ENCODE measurements at regions not wholly inside any gene's neighbourhood (a gene's known extent, or its start where the extent isn't known, plus 50 kb on each side); places are given as distances from the start of the nearest gene placed in this dataset.

DNA sequence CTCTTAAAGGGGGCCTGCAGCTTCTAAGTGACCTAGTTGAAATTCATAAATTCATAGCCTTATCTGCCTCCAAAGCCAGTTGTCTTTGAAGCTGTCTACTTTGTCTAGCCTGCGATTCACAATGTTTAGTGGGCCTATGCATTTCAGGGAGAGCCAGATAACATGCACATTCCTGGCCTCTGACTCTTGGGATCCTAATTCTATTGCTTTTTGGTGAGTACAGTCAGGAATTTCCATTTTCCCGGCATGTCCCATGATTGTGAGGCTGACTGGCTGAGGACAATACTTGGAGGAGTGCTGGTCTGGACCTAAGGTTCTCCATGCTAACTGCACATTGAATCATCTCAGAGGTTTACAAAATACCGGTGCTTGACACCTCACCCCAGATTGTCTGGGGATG is 155.0 kb downstream of the MSL3 start:
- DNase-seq, result no peak
- Histone ChIP-seq H3K27ac (no peak overlapping the region), H3K27me3 (no peaks in the 10 kb centered on the region), H3K9me3 (replicated peaks) (no peaks in the 10 kb centered on the region), H3K36me3 (no peaks in the 10 kb centered on the region), H3K4me1 (no peaks in the 10 kb centered on the region), H3K4me3 (no peak overlapping the region)

- no peaks in the 10 kb centered on the region for H3K9me3 ChIP-seq (replicated peaks)
- no peak overlapping the region for H3K27ac ChIP-seq
- no peaks in the 10 kb centered on the region for H3K36me3 ChIP-seq
- 0 out of 2 replicates have a peak, but pooled peaks cover 4% of the 10 kb centered on the region for H3K27me3 ChIP-seq
- no peak overlapping the region for H3K4me3 ChIP-seq
- no peaks in the 10 kb centered on the region for H3K4me1 ChIP-seq
- no peak for DNase-seq
Measured at GRCh38 chrX:11929476-11929875, 171.4 kb downstream of the MSL3 start.

DNA sequence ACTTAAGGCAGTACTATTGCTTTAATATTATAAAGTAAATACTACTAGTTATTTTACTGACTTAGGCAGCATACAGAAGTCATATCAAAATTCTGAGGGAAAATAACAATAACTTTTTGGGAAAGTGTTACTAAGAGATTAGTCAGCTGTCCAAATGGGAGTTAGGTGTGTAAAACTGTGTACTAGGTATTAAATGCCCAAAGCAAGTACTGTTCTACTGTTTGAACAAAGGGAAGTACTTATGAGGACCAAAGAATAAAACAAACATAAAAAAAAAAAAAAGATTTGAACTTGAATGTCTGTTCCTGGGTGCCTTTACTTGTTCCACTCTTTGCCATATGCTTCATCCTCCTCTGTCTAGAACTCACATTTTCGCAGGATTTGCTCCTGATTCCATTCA is 174.4 kb downstream of the MSL3 start:
- H3K4me3 ChIP-seq, result no peak overlapping the region
- no peak overlapping the region for H3K27ac ChIP-seq
- H3K36me3 ChIP-seq, result no peaks in the 10 kb centered on the region
- no peak for DNase-seq
- H3K27me3 ChIP-seq, result 0 out of 2 replicates have a peak, but pooled peaks cover 4% of the 10 kb centered on the region
- no peaks in the 10 kb centered on the region for H3K4me1 ChIP-seq
- H3K9me3 ChIP-seq (replicated peaks), result no peaks in the 10 kb centered on the region

GRCh38 chrX:11934089-11934488 is 176.1 kb downstream of the MSL3 start:
- H3K9me3 ChIP-seq (replicated peaks), result no peaks in the 10 kb centered on the region
- no peak overlapping the region for H3K27ac ChIP-seq
- H3K36me3 ChIP-seq, result no peaks in the 10 kb centered on the region
- H3K4me1 ChIP-seq, result no peaks in the 10 kb centered on the region
- no peak for DNase-seq
- H3K4me3 ChIP-seq, result no peak overlapping the region
- 0 out of 2 replicates have a peak, but pooled peaks cover 4% of the 10 kb centered on the region for H3K27me3 ChIP-seq

GRCh38 chrX:11941571-11941970 is 183.5 kb downstream of the MSL3 start:
- no peak for DNase-seq

DNA sequence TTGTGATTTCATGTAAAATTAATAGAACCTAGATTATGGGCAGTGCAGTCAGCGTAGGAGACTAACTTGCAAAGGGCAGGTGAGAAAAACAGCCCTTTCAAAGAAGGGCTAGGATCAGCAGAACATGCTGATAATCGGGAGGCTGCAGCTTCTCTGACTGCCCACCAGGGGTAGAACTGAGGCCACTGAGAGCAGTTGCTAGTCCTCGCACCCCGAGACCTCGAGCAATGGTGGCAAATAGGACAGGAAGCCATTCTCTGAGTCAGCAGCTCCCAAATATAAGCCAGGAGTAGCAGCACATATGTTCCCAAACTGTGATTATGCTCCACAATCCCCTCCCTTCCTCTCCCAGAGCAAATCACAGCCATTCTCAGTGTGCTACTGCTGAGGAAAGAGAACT is 186.5 kb downstream of the MSL3 start:
- Histone ChIP-seq H3K36me3 (no peaks in the 10 kb centered on the region), H3K4me3 (no peak overlapping the region), H3K4me1 (no peaks in the 10 kb centered on the region), H3K9me3 (replicated peaks) (no peaks in the 10 kb centered on the region), H3K27ac (no peak overlapping the region), H3K27me3 (no peaks in the 10 kb centered on the region)
- DNase-seq, result peak; percentile 30 to 53

More at GRCh38 chrX:11941571-11941970, 183.5 kb downstream of the MSL3 start:
- Histone ChIP-seq H3K9me3 (replicated peaks) (no peaks in the 10 kb centered on the region), H3K27ac (no peak overlapping the region), H3K36me3 (no peaks in the 10 kb centered on the region), H3K4me1 (no peaks in the 10 kb centered on the region), H3K4me3 (no peak overlapping the region), H3K27me3 (no peaks in the 10 kb centered on the region)

DNA sequence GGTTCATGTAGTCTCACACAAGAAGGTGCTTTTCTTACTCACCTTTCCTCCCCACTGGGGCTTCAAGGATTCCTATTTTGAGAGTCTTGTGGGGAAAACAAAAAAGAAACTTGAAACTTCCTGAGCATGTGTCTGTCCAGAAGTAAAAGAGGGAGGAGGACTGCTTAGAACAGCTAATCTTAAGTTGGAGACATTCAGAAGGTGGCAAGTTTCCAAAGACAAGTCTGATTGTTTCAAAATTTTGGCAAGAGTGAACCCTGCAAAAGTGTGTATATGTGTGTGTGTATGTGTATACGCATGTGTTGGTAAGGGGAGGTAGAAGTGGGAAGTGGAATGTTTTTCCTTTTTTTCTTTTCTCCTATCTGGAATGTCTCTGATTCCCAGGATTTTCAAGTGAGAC is 189.0 kb upstream of the FRMPD4 start:
- no peaks in the 10 kb centered on the region for H3K36me3 ChIP-seq
- H3K27ac ChIP-seq, result no peak overlapping the region
- no peaks in the 10 kb centered on the region for H3K27me3 ChIP-seq
- no peaks in the 10 kb centered on the region for H3K9me3 ChIP-seq (replicated peaks)
- no peaks in the 10 kb centered on the region for H3K4me1 ChIP-seq
- no peak overlapping the region for H3K4me3 ChIP-seq
- DNase-seq, result no peak

GRCh38 chrX:11952176-11952720 is 186.0 kb upstream of the FRMPD4 start:
- H3K4me1 ChIP-seq, result no peaks in the 10 kb centered on the region
- H3K9me3 ChIP-seq (replicated peaks), result no peaks in the 10 kb centered on the region
- H3K27ac ChIP-seq, result no peak overlapping the region
- H3K27me3 ChIP-seq, result no peaks in the 10 kb centered on the region
- no peaks in the 10 kb centered on the region for H3K36me3 ChIP-seq
- no peak for DNase-seq
- H3K4me3 ChIP-seq, result no peak overlapping the region

GRCh38 chrX:11953615-11954014 is 184.7 kb upstream of the FRMPD4 start:
- DNase-seq, result no peak
- no peaks in the 10 kb centered on the region for H3K27me3 ChIP-seq
- no peaks in the 10 kb centered on the region for H3K4me1 ChIP-seq
- H3K9me3 ChIP-seq (replicated peaks), result no peaks in the 10 kb centered on the region
- no peak overlapping the region for H3K4me3 ChIP-seq
- H3K36me3 ChIP-seq, result no peaks in the 10 kb centered on the region
- H3K27ac ChIP-seq, result no peak overlapping the region

- H3K4me1 ChIP-seq, result no peaks in the 10 kb centered on the region
- no peak overlapping the region for H3K27ac ChIP-seq
- DNase-seq, result no peak
- no peaks in the 10 kb centered on the region for H3K27me3 ChIP-seq
- no peaks in the 10 kb centered on the region for H3K36me3 ChIP-seq
- H3K9me3 ChIP-seq (replicated peaks), result no peaks in the 10 kb centered on the region
- H3K4me3 ChIP-seq, result no peak overlapping the region
Measured at GRCh38 chrX:11954176-11954575, 184.1 kb upstream of the FRMPD4 start.

GRCh38 chrX:11960031-11960430 is 178.2 kb upstream of the FRMPD4 start:
- no peak overlapping the region for H3K27ac ChIP-seq
- H3K27me3 ChIP-seq, result no peaks in the 10 kb centered on the region
- no peak overlapping the region for H3K4me3 ChIP-seq
- H3K36me3 ChIP-seq, result no peaks in the 10 kb centered on the region
- no peaks in the 10 kb centered on the region for H3K9me3 ChIP-seq (replicated peaks)
- DNase-seq, result no peak
- no peaks in the 10 kb centered on the region for H3K4me1 ChIP-seq

GRCh38 chrX:11965436-11965835 is 172.8 kb upstream of the FRMPD4 start:
- H3K4me3 ChIP-seq, result no peak overlapping the region
- H3K36me3 ChIP-seq, result no peaks in the 10 kb centered on the region
- H3K4me1 ChIP-seq, result no peaks in the 10 kb centered on the region
- DNase-seq, result no peak
- H3K9me3 ChIP-seq (replicated peaks), result no peaks in the 10 kb centered on the region
- no peaks in the 10 kb centered on the region for H3K27me3 ChIP-seq
- H3K27ac ChIP-seq, result no peak overlapping the region

DNA sequence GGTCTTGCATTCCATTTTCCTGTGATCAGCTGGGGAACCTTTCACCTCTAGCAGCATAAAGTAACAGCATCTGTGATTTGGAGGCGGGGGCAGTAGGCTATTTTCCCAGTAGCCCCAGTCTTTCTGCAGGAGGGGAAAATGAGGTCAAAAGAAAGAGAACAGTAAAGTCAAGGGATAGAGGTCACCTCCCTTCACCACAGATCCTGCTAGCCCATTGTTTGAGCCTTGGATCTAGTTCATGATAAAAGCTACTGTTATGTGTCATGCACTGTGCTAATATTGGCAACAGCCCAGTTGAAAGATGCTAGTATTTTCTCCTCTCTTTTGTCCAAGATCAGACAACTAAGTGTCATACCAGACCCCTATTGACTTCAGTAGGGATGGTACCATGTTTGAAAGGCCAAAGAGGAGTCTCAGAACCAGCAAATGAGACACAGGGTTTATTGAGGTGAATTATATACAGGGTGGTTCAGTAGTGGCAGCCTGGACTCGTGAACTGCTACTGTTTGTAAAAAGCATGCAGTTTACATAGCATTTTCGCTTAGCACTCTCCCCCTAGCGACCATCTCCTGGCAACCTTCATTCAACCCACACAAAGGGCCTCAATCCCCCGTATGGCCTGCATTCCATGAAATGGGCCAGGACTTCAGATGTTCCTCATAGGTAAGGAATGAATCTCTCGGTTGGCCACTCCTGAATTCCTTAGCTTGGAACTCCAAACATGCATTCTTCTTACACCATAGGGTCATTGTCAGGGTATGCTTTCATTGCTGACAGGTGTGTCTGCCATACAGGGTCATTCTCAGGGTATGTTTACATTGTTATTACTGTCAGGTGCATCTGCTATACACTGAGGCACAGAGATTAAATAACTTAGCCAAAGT is 170.0 kb upstream of the FRMPD4 start:
- no peak for DNase-seq
- no peak overlapping the region for H3K27ac ChIP-seq
- no peaks in the 10 kb centered on the region for H3K36me3 ChIP-seq
- H3K4me1 ChIP-seq, result no peaks in the 10 kb centered on the region
- H3K4me3 ChIP-seq, result no peak overlapping the region
- H3K27me3 ChIP-seq, result no peaks in the 10 kb centered on the region; the same call in 1 of the 2 replicates
- H3K9me3 ChIP-seq (replicated peaks), result no peaks in the 10 kb centered on the region

GRCh38 chrX:11968991-11969390 is 169.3 kb upstream of the FRMPD4 start:
- H3K9me3 ChIP-seq (replicated peaks), result no peaks in the 10 kb centered on the region

GRCh38 chrX:11970578-11971359 is 167.5 kb upstream of the FRMPD4 start:
- DNase-seq, result no peak

More at GRCh38 chrX:11968991-11969390, 169.3 kb upstream of the FRMPD4 start:
- no peak for DNase-seq
- Histone ChIP-seq H3K27me3 (no peaks in the 10 kb centered on the region; the same call in 1 of the 2 replicates), H3K4me1 (no peaks in the 10 kb centered on the region), H3K4me3 (no peak overlapping the region), H3K36me3 (no peaks in the 10 kb centered on the region), H3K27ac (no peak overlapping the region)

More at GRCh38 chrX:11970578-11971359, 167.5 kb upstream of the FRMPD4 start:
- no peaks in the 10 kb centered on the region for H3K36me3 ChIP-seq
- H3K27ac ChIP-seq, result no peak overlapping the region
- H3K9me3 ChIP-seq (replicated peaks), result no peaks in the 10 kb centered on the region
- no peaks in the 10 kb centered on the region for H3K4me1 ChIP-seq
- no peak overlapping the region for H3K4me3 ChIP-seq
- H3K27me3 ChIP-seq, result peaks cover 4% of the 10 kb centered on the region; the same call in 1 of the 2 replicates
